ENCODE measurements at regions not wholly inside any gene's neighbourhood (a gene's known extent, or its start where the extent isn't known, plus 50 kb on each side); places are given as distances from the start of the nearest gene placed in this dataset.

GRCh38 chr20:48433178-48433577, 394.6 kb downstream of the PREX1 start:
- DNase-seq = no peak

- no peak for DNase-seq
Measured at GRCh38 chr20:48432494-48432832, 395.3 kb downstream of the PREX1 start.

GRCh38 chr20:48431653-48432493, 395.9 kb downstream of the PREX1 start:
- DNase-seq = no peak

GRCh38 chr20:48426630-48427029, 401.2 kb downstream of the PREX1 start:
- DNase-seq = no peak

GRCh38 chr20:48425817-48426612, 401.8 kb downstream of the PREX1 start:
- no peak for DNase-seq

GRCh38 chr20:48425321-48425720, 402.5 kb downstream of the PREX1 start:
- DNase-seq = no peak

- DNase-seq = no peak
Measured at GRCh38 chr20:48422242-48422960, 405.4 kb downstream of the PREX1 start.

GRCh38 chr20:48421547-48421946, 406.3 kb downstream of the PREX1 start:
- DNase-seq = no peak

- no peak for DNase-seq
Measured at GRCh38 chr20:48420176-48420575, 407.6 kb downstream of the PREX1 start.

GRCh38 chr20:48419173-48419572, 408.6 kb downstream of the PREX1 start:
- DNase-seq = no peak

- DNase-seq = no peak
Measured at GRCh38 chr20:48416002-48416401, 411.8 kb downstream of the PREX1 start.

GRCh38 chr20:48414786-48415185, 413.0 kb downstream of the PREX1 start:
- no peak for DNase-seq

- no peak for DNase-seq
Measured at GRCh38 chr20:48411919-48412522, 415.8 kb downstream of the PREX1 start.

GRCh38 chr20:48411245-48411644, 416.6 kb downstream of the PREX1 start:
- no peak for DNase-seq

GRCh38 chr20:48409055-48409615, 418.7 kb downstream of the PREX1 start:
- DNase-seq = no peak

- DNase-seq = no peak
Measured at GRCh38 chr20:48407710-48408109, 420.1 kb downstream of the PREX1 start.

- no peak for DNase-seq
Measured at GRCh38 chr20:48406912-48407340, 420.9 kb downstream of the PREX1 start.

GRCh38 chr20:48406498-48406897, 421.3 kb downstream of the PREX1 start:
- DNase-seq = no peak

- no peak for DNase-seq
Measured at GRCh38 chr20:48405909-48406308, 421.9 kb downstream of the PREX1 start.

- no peak for DNase-seq
Measured at GRCh38 chr20:48404598-48404997, 423.2 kb downstream of the PREX1 start.

GRCh38 chr20:48403167-48403761, 424.5 kb downstream of the PREX1 start:
- DNase-seq = no peak

- no peak for DNase-seq
Measured at GRCh38 chr20:48401359-48401758, 426.4 kb downstream of the PREX1 start.
